Progenitor cell of endocrine pancreas (in vitro differentiated cells): ENCODE measurements at regions not wholly inside any gene's neighbourhood (a gene's known extent, or its start where the extent isn't known, plus 50 kb on each side); places are given as distances from the start of the nearest gene placed in this dataset.

Experiments used
- DNase-seq: peaks from one replicate; pipeline ENCODE4 v3.0.0; 2021; ENCODE audit warnings: low spot score; ENCODE audit not compliant: unreplicated experiment
- H3K27ac Mint-ChIP-seq: 2 replicates; pipeline ENCODE4 v1.8.0; 2021; ENCODE audit warnings: mild to moderate bottlenecking, moderate library complexity, mixed read lengths
- H3K27me3 Mint-ChIP-seq: 2 replicates; pipeline ENCODE4 v1.8.0; 2021; ENCODE audit warnings: mixed read lengths
- H3K36me3 Mint-ChIP-seq: 2 replicates; pipeline ENCODE4 v1.8.0; 2022; ENCODE audit warnings: mixed read lengths; ENCODE audit not compliant: insufficient read depth
- H3K4me1 Mint-ChIP-seq: 2 replicates; pipeline ENCODE4 v1.8.0; 2021; ENCODE audit warnings: low read depth, mixed read lengths
- H3K4me3 Mint-ChIP-seq: 2 replicates; pipeline ENCODE4 v1.8.0; 2021; ENCODE audit warnings: low read depth, mild to moderate bottlenecking, moderate library complexity, mixed read lengths
- H3K9me3 Mint-ChIP-seq: 2 replicates; pipeline ENCODE4 v1.8.0; 2021; ENCODE audit warnings: low read depth, mixed read lengths
- TF ChIP-seq, protein P1 (sequence below): fragments of 200-600 bp; sonication (generic); IDR thresholded peaks from one replicate; pipeline ENCODE4 v1.5.0; 2021; ENCODE audit warnings: antibody characterized with exemption, mild to moderate bottlenecking; ENCODE audit not compliant: unreplicated experiment

DNA sequence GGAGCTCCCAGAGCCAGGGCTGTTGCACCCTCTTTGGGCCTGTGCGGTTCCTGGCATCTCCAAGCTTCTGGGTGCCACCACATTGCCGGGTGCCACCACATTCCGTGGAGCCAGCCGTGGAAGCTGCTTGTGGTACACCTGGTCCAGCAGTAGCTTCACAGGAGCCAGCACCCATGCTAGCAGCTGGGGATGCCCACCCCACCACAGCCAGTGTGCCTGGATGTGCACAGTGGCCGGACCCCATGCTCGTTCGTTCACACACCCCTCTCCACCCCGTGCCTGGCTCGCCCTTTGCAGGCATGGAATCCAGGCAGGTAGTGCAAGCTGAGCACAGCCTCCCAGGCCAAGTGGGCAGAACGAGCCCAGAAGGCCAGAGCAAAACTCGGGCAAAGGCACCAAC, 1029.8 kb upstream of the GBE1 start:
- Mint-ChIP-seq H3K4me1 (no peaks in the 10 kb centered on the region), H3K4me3 (no peak overlapping the region), H3K27me3 (no peaks in the 10 kb centered on the region), H3K36me3 (no peaks in the 10 kb centered on the region), H3K9me3 (no peaks in the 10 kb centered on the region), H3K27ac (no peak overlapping the region)
- DNase-seq, result no peak
- TF ChIP-seq, protein P1, sequence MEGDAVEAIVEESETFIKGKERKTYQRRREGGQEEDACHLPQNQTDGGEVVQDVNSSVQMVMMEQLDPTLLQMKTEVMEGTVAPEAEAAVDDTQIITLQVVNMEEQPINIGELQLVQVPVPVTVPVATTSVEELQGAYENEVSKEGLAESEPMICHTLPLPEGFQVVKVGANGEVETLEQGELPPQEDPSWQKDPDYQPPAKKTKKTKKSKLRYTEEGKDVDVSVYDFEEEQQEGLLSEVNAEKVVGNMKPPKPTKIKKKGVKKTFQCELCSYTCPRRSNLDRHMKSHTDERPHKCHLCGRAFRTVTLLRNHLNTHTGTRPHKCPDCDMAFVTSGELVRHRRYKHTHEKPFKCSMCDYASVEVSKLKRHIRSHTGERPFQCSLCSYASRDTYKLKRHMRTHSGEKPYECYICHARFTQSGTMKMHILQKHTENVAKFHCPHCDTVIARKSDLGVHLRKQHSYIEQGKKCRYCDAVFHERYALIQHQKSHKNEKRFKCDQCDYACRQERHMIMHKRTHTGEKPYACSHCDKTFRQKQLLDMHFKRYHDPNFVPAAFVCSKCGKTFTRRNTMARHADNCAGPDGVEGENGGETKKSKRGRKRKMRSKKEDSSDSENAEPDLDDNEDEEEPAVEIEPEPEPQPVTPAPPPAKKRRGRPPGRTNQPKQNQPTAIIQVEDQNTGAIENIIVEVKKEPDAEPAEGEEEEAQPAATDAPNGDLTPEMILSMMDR, result no peak

DNA sequence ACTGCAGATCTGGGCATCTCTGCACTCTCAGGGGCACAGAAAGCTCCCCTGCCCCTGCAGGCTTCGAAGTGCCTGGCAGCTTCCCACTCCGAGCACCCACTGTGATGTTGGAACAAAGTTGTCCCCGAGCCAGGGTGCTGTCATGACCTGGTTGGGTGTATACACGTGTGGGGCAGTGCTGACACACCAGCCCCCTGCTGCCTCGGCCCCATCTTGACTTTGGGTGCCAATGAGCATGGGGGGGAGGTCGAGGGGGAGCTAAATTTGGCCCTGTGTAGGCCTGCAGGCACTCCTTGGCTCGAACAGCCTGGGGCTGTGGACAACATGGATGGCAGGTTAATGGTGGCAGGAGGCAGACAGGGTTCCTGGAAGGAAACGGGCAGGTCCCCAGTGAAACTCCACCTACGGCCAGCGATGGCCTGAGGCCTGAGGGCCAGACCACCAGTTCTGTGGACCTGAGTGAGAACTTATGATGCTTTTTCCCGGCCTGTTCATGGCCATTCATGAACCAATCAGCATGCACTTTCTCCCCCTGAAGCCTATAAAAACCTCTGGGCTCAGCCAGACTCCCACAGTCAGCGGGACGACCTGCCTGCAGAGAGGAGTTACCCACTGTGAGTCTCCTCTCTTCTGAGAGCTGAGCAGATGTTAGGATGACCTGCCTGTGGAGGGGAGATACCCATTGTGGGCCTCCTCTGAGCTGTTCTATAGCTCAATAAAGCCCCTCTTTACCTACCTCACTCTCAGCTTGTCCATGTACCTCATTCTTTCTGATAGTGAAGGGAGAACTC, 1029.1 kb upstream of the GBE1 start:
- Mint-ChIP-seq H3K27ac (no peak overlapping the region), H3K27me3 (no peaks in the 10 kb centered on the region), H3K36me3 (no peaks in the 10 kb centered on the region), H3K9me3 (no peaks in the 10 kb centered on the region), H3K4me1 (no peaks in the 10 kb centered on the region), H3K4me3 (no peak overlapping the region)
- no peak for DNase-seq
- TF ChIP-seq, protein P1, result no peak

- Mint-ChIP-seq H3K36me3 (no peaks in the 10 kb centered on the region), H3K4me1 (no peaks in the 10 kb centered on the region), H3K9me3 (no peaks in the 10 kb centered on the region), H3K27me3 (no peaks in the 10 kb centered on the region), H3K4me3 (no peak overlapping the region), H3K27ac (no peak overlapping the region)
- TF ChIP-seq, protein P1, result no peak
- no peak for DNase-seq
Observed at GRCh38 chr3:82783194-82783593, 1021.7 kb upstream of the GBE1 start.

DNA sequence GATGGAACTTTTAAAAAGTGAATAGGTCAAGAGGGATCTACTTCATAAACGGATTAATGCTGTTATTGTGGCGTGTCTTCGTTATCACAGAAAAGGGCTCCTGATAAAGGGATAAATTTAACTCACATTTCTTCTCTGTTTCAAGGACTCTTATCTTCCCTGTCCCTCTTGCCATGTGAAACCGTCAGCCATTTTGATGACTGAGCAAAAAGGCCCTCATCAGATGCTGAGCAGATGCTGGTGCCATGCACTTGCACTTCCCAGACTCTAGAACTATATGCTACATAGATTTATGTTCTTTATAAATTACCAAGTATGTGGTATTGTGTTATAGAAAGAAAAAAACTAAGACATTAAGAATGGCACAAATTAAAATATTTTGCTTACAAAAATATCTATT, 1011.8 kb upstream of the GBE1 start:
- Mint-ChIP-seq H3K27me3 (no peaks in the 10 kb centered on the region), H3K27ac (no peak overlapping the region), H3K4me1 (no peaks in the 10 kb centered on the region), H3K36me3 (no peaks in the 10 kb centered on the region), H3K9me3 (peaks cover 8% of the 10 kb centered on the region), H3K4me3 (no peak overlapping the region)
- TF ChIP-seq, protein P1, result no peak
- no peak for DNase-seq

DNA sequence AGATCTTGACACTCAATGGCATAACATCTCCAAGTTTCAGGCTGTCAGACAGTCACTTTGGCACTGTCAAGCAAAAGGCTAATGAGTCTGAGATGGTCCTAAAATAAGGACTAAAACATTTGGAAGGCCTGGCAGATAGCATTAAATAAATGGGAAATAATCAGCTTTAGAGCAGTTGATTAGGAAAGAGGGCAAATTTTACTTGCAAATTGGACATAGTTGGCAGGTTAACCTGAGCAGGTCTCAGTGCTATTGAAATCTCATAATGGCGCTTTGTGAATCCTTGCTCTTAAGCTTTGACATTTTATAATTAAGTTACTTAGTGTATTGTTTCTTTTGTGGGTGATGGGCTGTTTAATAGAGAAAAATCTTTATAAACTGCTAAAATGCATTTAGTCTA, 1003.1 kb upstream of the GBE1 start:
- H3K36me3 Mint-ChIP-seq, result no peaks in the 10 kb centered on the region
- H3K9me3 Mint-ChIP-seq, result no peaks in the 10 kb centered on the region
- H3K27me3 Mint-ChIP-seq, result no peaks in the 10 kb centered on the region
- TF ChIP-seq, protein P1, result no peak
- DNase-seq, result no peak
- peaks cover 4% of the 10 kb centered on the region for H3K4me1 Mint-ChIP-seq
- H3K27ac Mint-ChIP-seq, result no peak overlapping the region
- H3K4me3 Mint-ChIP-seq, result no peak overlapping the region
